ENCODE measurements at regions not wholly inside any gene's neighbourhood (a gene's known extent, or its start where the extent isn't known, plus 50 kb on each side); places are given as distances from the start of the nearest gene placed in this dataset.

DNA sequence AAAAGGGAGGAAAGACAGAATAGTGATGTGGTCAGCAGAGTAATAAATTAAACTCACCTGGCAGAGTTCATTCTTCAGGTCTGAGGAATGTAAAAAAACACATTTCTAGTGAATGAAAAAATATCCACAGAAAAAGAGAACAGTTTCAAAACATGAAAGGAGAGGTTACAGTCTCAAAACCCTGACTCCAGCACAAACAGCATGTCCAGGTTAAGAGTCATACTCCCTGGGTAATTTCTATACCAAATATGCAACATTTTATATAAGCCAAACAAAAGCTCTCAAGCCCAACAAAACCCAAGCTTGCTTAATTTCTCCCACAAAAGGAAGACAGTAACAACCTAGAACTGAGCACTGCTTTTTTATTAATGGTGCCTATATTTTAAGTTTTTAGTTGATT, 173.0 kb downstream of the NTMT2 start:
- DNase-seq: no peak

DNA sequence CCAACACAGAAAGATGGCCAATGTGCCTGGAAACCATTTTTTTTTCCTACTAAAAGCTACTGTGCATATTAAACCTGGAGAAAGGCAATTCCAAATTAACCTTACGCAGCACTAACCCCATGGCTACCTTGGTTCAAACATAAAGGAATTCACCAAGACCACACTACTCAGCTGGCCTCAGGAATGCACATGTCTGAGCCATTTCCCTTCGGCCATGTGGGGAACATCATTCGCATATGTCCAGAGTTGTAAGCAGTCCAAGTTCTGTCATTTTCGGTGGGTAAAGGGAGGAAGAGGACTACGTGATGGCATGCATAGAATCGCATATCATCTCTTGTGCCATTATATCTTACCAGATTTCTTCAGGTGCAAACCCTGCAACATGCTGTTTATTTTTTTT, 175.4 kb downstream of the NTMT2 start:
- no peak for DNase-seq

DNA sequence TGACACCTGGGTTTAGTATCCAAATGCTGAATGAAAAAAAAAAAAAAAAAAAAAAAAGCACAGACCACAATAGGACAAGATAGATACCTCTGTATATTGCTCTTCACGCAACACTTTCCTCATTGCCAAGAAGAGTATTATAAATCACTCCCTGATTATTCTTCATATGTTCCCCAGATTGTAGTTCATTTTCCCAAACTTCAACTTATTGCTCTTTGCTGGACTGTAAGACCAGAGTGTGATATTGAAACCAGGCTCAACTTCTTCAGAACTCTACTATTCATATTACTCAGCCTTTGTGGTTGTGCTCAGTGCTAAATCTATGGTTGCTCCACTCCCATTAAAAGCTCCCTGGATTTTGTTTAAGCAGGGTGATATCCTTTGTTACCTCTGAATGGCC, 180.4 kb downstream of the NTMT2 start:
- DNase-seq: no peak

DNA sequence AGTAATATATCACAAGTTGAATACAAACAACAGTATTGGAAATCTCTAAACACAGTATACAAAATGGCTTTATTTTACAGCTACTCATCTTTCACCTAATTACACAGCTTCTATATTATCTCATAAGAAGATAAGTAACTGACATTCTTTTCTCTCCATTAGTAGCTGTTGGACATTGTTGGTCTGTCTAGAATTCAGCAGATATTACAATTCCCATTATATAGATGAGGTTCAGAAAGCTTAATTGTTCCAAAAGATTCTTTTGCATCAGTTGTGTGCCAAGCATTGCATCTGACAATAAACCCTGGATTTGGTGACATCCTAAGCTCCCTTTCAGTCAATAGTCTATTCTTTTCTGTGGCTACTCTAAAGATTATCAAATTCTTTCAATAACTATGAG, 187.0 kb downstream of the NTMT2 start:
- DNase-seq: no peak

DNA sequence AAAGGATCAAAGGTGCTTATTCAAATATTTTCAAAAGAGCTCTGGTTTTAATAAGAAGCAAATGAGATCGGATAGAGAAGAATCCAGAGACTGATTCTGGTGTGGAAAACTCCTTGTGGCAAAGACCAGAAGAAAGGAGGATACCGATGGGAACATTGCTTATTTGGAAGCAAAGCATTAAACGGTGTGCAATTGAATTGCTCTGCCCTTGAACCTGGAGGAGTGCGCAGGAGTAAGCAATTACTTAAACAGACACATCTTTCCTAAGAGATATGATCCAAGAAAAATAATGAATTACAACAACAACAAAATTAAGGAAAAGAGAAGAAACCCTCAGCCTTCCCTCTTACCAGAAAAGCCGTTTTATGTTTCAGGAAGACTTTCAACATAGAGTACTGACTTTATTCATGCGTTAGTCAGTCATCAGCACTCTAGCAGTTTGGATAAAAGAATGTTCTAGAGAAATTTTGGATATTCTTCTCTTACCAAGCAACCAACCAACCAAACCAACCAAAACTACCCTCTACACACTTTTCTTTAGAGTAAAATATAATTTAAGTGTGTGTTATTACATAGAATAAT, 191.7 kb downstream of the NTMT2 start:
- no peak for DNase-seq

DNA sequence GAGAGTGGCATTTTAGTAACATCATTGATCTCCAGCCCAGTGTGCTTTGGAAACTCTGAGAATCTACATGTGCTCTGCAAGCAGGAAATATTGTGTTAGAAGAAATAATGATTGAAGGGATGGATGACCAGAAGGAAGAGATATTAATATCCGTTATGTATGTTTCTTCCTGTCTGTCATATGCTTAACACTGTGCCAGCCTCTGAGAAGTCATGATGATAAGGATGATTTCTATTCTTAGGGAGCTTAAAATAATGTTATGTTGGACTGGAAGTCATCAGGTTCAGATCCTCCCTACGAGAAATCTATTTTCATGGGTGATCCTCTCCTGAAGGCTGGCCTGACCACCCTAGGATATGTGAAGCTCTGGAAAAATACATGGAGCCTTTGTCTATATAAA, 192.4 kb upstream of the GORAB start:
- DNase-seq: no peak

DNA sequence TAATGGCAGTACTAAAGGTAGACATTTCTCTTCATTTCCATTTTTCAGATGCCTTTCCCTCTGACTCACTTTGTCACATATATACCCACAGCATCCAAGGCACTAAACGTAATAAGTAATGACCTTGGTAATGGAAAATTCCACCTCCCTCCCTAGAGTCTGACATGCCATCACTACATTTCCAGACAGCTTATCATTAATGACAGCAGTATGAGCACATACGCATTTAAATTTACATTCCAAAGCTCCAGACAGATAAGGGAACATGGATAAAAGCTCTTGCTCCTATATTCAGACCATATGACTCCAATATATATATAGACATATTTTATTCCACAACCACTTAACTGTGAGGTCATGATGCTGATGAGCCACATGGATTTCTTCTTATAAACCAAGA, 191.7 kb upstream of the GORAB start:
- DNase-seq: no peak

DNA sequence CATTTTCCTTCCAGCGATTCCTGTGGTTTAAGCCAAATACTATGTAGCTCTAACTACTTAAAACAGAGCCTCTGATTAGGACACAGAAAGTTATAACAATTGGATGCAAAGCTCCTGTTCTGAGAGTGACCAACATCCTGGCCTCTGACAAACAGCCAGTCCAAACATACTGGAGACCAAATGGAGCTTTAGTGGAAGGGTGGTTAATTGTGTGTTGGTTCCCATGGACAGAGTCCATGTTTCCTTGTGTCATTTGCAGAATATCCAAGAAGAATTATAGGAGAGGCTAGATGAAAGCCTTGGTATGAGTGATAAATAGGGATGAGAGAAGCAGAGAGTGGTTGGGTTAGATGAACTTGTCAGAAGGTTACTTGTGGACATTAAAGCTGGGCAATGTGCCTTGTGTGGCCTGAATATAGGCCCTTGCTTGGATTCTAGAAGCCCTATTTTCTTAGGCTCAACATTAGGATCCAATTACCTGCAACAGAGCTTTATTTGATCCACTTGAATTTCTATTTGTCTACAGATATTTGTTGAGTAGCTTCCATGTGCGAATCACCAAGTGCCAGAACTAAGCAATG, 180.5 kb upstream of the GORAB start:
- no peak for DNase-seq

DNA sequence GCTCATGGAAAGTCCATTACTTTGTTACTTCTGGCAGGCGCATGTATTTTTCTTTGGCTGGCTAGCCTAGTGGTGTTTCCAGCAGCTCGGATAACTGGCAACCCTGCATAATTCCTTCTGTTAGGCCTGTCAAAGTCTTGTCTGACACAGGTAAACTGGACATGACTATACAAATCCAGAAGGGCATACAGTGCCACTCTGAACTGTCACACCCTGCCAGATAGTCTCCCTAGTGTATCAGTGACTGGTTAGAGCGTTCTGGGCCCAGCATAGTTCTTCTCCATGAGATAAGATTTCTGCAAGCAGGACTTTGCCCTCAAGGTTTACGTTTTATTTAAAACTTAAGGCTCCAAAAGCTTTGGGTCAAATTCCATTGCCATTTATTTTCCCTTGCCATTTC, 177.7 kb upstream of the GORAB start:
- DNase-seq: no peak

DNA sequence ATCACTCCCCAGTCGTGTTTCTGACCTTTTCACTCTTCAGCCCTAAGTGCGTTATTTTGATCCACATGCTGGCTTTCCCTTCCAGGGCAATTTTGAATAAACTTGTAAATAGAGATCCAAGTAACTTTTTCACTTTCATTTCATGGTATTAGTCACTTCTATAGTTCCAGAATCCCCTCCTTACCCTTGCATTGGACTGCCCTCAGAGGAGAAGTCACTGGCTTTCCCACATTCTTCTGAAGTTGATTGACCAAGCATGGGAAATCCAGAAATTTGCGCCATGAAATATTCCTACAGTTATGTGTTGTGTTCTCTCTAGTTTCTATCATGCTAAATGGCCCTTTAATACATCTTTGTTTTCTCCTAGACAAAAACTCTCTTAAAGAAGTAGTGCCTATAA, 177.3 kb upstream of the GORAB start:
- no peak for DNase-seq

DNA sequence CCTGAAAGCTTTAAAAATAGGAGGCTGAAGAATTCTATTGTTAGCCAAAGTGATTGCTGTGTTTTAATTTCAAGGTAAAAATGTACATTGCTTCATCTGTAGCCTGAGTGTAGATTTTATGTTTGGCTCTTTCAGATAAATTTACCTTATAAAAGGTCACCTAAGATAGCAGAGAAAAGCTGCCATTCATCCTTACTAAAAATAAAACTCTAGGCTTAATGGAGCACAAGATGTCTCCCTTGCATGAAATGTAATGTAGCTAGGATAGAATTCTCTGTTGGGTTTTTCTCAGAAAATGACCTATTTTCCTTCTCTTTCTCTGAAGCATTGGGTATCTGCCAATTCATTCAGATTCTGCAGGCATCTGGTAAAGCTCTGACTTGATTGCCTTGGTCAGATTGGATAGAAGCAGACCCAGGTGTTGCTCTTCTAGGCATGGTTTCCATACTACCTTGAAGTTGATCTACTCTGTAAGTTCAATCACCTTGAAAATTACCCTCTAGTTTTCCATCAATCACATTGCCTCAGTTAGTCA, 176.6 kb upstream of the GORAB start:
- no peak for DNase-seq

DNA sequence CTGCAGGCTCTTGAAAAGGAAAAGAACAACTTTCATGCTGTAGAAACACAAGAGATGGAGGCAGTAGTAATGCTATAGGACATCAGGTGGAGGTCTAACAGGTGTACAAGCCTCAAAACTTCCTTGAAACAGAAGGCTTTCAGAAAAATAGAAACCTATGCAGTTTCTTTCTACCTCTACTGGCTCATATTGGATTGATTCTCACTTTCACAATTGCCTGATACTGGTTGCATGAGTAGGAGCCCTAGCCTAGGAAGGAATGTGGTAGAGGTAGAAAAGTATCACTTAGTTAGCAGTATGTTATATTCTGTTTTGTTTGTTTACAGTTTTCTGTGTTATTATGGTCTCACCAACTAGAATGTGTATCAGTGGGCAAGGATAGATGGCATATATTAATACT, 175.4 kb upstream of the GORAB start:
- DNase-seq: no peak

DNA sequence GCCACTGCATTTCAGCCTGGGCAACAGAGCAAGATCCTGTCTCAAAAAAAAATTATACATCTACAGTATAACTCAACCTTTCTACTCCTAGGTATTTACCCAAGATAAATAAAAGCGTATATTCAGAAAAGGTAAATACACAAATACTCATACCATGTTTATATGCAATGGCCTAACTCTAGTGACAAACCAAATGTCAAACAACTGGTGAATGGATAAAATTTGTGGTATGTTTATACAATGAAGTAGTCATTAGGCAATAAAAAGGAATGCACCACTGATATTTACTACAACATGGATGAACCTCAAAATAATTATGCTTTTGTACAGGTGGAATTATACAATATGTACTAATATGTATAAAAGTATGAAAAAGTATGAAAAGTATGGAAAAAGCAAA, 174.2 kb upstream of the GORAB start:
- no peak for DNase-seq

DNA sequence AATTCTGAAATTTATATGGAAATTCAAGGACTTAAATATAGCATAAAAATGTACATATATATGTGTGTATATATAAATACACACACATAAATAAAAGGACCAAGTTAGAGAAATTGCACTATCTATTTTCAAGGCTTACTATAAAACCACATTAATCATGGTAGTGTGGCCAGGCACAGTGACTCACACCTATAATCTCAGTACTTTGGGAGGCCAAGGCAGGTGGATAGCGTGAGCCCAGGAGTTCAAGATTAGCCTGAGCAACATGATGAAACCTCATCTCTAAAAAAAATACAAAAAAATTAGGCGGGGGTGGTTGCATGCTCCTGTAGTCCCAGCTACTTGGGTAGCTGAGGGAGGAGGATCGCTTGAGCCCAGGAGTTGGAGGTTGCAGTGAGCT, 171.4 kb upstream of the GORAB start:
- no peak for DNase-seq

DNA sequence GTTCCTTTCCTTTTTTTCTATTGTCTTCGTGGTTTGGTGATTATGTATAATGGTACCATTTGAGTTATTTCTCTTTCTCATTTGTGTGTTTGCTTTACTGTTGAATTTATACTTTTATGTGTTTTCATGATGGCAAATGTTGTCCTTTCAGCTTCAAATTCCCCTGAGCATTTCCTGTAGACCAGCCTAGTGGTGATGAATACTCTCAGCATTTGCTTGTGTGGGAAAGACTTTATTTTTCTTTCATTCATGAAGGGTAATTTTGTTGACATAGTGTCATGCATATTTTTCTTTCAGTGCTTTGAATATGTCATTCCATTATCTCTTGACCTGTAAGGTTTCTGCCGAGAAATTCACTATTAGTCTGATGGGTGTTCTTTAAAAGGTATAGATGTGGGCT, 166.6 kb upstream of the GORAB start:
- DNase-seq: no peak

DNA sequence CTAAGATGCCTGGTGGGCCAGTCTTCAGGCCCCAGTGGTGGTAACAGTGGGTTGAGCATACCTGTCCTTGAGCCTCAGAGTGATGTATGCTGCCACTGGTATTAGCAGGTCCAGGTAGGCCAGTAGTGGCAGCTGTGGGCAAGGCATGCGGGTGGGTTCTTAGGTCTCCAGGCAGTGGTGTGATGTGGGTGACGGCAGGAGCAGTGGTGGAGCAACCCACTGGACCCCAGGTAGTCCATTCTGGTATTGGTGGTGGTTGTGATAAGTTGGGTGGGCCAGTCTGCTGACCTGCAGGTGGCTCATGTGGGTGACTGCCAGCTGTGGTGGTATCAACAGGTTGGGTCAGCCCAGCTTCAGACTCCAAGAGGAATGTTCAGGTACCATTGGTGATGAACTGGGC, 165.0 kb upstream of the GORAB start:
- no peak for DNase-seq

DNA sequence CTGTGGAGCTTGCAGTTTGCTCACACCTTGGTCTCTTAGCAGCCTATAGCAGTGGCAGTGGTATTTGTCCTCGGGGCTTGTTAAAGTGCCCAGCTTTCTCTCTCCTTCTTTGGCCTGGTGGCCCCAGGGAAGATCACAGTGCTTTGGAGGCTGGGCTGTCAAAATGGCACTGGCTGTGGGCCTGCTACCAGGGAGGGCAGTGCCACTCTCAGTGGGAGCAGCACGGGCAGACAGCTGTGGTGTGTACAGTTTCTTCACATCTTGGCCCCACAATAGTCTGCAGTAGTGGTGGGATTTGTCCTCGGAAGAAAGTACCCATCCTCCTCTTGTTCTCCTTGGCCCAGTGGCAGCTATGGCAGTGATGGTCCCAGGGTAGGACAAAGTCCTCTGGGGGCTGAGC, 164.4 kb upstream of the GORAB start:
- no peak for DNase-seq

DNA sequence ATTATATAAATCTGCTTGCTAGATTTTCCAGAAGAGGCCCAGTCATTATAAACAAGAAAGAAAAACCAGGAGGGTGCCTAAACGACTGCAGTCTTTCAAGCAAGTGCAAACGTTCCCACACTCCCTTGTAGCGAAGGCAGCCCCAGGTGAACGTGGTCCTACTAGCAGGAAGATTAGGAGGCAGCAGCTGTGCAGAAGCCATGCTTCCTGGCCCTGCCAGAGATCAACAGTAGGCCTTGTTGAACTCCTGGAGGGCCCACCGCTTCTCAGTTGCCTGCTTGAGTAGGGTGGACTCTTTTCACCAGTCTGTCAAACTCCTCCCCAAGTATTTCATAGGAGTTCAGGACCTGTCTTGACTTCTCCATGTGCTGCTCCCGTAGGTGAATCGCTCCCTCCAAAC, 163.0 kb upstream of the GORAB start:
- DNase-seq: no peak

DNA sequence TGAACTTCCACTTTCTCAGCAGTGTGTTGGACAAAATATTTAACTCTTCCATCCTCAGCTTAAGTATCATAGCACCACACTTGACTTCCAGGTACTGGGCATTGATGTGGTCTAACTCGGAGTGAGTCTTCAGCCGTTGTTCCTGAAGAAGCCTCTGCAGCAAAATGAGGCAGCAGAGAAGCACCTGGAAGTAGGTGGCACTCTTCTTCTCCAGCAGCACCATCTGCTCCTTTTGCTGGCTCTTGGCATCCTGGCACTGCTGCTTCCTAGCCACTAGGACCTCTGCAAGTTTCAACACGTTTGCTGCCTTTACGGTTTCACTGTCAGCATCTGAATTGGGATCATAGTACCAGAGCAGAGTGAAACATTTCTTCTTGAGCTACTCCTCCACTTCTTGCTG, 162.5 kb upstream of the GORAB start:
- no peak for DNase-seq

DNA sequence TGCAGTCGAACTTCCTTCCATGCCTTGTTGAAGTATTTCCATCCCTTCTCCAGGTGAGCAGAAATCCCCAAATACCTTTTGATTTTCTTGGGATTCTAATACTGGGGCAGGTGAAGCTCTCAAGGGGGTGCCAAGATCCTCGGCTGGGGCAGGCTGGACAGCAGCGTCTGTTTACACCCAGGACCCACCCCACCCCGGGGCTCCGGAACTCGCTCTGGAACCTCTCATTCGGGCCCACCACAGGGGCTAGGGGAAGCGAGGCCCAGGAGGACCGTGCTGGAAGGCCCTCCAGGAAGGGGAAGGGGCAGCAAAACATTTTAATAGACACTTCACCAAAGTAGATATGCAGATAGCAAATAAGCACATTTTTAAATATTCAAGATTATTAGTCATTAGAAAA, 161.9 kb upstream of the GORAB start:
- DNase-seq: no peak

DNA sequence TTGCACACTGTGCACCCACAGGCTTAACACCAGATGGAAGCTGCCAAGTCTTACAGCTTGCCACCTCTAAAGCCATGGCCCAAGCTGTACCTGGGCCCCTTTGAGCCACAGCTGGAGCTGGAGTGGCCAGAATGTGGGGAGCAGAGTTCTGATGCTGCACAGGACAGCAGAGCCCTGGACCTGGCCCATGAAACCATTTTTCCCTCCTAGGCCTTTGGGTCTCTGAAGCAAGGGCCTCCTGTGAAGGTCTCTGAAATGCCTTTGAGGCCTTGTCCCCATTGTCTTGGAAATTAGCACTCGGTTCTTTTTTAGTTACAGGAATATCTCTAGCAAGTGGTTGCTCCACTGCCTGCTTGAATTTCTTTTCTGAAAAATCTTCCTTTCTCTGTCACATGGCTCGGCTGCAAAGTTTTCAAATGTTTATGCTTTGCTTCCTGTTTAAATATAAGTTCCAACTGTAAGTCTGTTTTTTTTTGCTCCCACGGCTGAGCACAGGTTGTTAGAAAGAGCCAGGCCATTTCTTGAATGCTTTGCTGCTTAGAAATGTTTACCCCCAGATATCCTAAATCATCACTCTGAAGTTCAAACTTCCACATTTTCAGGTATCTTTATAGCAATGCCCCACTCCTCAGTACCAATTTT, 156.8 kb upstream of the GORAB start:
- no peak for DNase-seq

DNA sequence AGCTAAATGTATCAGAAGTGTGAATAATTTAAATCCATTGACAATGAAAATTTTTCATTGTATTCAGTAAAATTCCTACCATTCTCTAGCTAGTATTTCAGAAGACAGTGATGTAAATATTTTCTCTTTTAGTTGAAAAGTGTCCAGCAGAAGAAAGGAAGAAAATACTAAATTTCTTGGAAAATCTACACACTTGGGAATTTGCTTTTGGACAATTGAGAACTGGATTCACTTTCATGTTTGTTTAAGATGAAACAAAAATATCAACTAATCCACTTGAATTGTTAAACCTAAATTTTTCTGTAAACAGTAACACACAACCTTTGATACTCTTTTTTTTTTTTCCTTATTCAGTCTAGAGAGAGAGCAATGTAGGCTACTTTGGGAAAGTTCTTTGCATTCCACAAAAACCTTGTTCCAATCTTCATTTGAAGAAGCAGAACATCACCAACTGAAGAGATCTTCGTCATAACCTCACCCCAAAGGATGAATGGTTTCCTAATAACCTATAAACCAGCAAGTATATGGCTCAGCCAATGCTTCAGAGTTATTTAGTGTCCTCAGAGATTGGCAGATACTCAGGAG, 155.1 kb upstream of the GORAB start:
- no peak for DNase-seq

DNA sequence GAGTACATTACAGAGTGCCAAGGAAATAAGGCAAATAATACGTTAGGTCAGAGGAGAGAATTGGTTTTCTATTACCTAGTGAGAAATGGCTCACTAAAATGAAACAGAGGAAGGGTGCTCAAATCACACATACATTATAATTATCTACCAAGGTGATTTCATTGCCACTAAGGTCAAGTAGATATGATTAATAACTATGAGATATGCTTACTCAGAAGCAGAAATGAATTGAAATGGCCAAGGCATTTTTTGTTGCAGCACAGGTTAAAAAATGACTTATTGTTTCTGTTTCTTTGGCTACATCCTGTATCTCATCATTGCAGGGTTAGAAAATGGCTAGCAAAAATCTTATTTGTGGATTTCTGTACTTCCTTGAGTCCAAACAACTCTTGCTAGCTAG, 154.5 kb upstream of the GORAB start:
- DNase-seq: no peak

DNA sequence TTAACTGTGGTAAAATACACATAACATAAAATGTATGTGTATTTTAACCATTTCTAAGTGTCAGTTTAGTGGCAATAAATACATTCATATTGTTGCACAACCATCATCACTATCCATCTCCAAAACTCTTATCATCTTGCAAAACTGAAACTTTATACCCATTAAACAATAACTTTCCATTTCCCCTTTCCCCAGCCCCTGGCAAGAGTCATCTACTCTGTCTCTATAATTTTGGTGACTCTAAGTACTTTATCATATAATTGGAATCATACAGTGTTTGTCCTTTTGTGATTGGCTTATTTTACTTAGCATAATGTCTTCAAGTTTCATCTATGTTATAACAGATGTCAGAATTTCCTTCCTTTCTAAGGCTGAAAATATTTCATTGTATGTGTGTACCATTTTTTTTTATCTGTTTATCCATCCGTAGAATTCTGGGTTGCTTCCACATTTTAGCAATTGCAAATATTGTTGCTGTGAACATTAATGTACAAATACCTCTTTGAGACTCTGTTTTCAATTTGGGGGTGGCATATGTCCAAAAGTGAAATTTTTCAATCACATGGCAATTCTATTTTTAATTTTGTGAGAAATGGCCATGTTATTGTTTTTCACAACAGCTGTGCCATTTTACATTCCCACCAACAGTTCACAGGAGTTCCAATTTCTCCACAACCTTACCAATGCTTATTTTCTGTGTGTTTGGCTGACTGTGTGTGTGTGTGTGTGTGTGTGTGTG, 153.9 kb upstream of the GORAB start:
- no peak for DNase-seq

All from activated CD4-positive, alpha-beta T cell treated with anti-CD3 and anti-CD28 coated beads, Interleukin-2, amount 50 U/mL, for 16 hours (primary cell).